Keratinocyte (primary cell): ENCODE measurements at regions not wholly inside any gene's neighbourhood (a gene's known extent, or its start where the extent isn't known, plus 50 kb on each side); places are given as distances from the start of the nearest gene placed in this dataset.

Source experiments
- CTCF ChIP-seq, 3 experiments: IDR thresholded peaks in 1 of 3; conservative IDR thresholded peaks in 1 of 3; optimal IDR thresholded peaks in 1 of 3; 2 replicates in 2 of 3; 3 replicates in 1 of 3; pipeline versions ENCODE3 to v1.5.1; 2011; ENCODE audit warnings: low read length in 3 of 3, mild to moderate bottlenecking in 3 of 3, moderate library complexity in 2 of 3, control low read depth in 1 of 3, inconsistent platforms in 1 of 3; ENCODE audit not compliant: insufficient read depth in 2 of 3; ENCODE audit errors: extremely low read depth in 1 of 3
- EZH2 ChIP-seq: IDR thresholded peaks from one replicate; pipeline ENCODE4 v1.6.1; 2012; ENCODE audit warnings: inconsistent platforms, mild to moderate bottlenecking, low read length, moderate library complexity

DNA sequence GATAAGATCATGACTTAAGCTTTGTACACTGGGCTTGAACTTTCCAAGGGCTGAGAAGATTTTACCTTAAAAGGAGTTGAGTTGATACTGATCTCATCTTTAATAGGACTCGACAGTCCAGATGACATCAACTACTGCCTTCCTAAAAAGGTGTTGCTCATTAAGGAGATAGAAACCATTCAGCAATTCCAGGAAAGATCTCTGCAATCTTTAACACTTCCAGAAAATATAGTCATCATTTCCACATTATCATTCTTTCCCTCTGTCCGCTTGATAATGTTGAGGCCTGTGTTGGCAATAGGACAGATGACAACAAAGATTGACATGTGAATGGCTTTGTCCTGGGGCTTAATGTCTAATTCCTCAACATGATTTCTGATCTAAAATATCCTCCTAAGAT is 145.4 kb upstream of the C1orf21 start:
- TF ChIP-seq CTCF (optimal IDR thresholded peaks at IDR 0.05 in 1 of 3, IDR thresholded peaks at IDR 0.05 in 1 of 3, conservative IDR thresholded peaks at IDR 0.05 in 1 of 3; ENCODE audit: extremely low read depth in 1 of 3, insufficient read depth in 2 of 3, low read length in 3 of 3) (no peak), EZH2 (no peak)
